ENCODE measurements at regions not wholly inside any gene's neighbourhood (a gene's known extent, or its start where the extent isn't known, plus 50 kb on each side); places are given as distances from the start of the nearest gene placed in this dataset.
A peak's percentile ranks its signal among the peaks of the same experiment; 100 is the strongest.
"Not testable (repeated sequence)": the region's sequence is repeated elsewhere in the genome, so short reads cannot be mapped to it uniquely, and the experiment has no call there.

GRCh38 chr21:6507632-6508031 lies 4013.8 kb upstream of the TPTE start:
- H3K9me3 ChIP-seq (replicated peaks; ENCODE audit: control insufficient read depth, insufficient read depth, low read length); H3K9ac ChIP-seq (ENCODE audit: control insufficient read depth, insufficient read depth, low read length); H2AFZ ChIP-seq (ENCODE audit: control insufficient read depth, low read depth, low read length); H4K20me1 ChIP-seq (ENCODE audit: control insufficient read depth, insufficient read depth); H3K4me1 ChIP-seq (ENCODE audit: control insufficient read depth, insufficient read depth, low read length); H3K27ac ChIP-seq (ENCODE audit: control insufficient read depth, insufficient read depth); SMC1A ChIA-PET (ENCODE audit: uncharacterized antibody, unreplicated experiment); H3K4me3 ChIP-seq; ATAC-seq; DNase-seq (ENCODE audit: low read depth, low spot score); BruUV-seq (replicated peaks); RAD21 ChIA-PET (ENCODE audit: unreplicated experiment); FAIRE-seq; H3K79me2 ChIP-seq (ENCODE audit: control insufficient read depth, insufficient read depth, low read length); H3K36me3 ChIP-seq (ENCODE audit: control insufficient read depth in 2 of 2, insufficient read depth in 2 of 2, low read length in 1 of 2); in situ Hi-C loops (cut with MboI); intact Hi-C loops (cut with micrococcal nuclease; ENCODE audit: unreplicated experiment); CTCF ChIA-PET; H3K27me3 ChIP-seq (replicated peaks in 1 of 2; ENCODE audit: control insufficient read depth in 2 of 2, insufficient read depth in 2 of 2, low read length in 1 of 2); POLR2A ChIA-PET; H3K4me2 ChIP-seq (ENCODE audit: control insufficient read depth, insufficient read depth): not testable (repeated sequence)
- WGBS (ENCODE audit: insufficient coverage, insufficient replicate concordance, low lambda C conversion rate, missing lambda C conversion rate), result no CpG with 5 or more reads among the region's 4 CpGs

- H4K20me1 ChIP-seq (ENCODE audit: control insufficient read depth, insufficient read depth); H3K9me3 ChIP-seq (replicated peaks; ENCODE audit: control insufficient read depth, insufficient read depth, low read length); H3K9ac ChIP-seq (ENCODE audit: control insufficient read depth, insufficient read depth, low read length); POLR2A ChIA-PET; ATAC-seq; H3K4me1 ChIP-seq (ENCODE audit: control insufficient read depth, insufficient read depth, low read length); CTCF ChIA-PET; H2AFZ ChIP-seq (ENCODE audit: control insufficient read depth, low read depth, low read length); DNase-seq (ENCODE audit: low read depth, low spot score); FAIRE-seq; H3K4me2 ChIP-seq (ENCODE audit: control insufficient read depth, insufficient read depth); H3K36me3 ChIP-seq (ENCODE audit: control insufficient read depth in 2 of 2, insufficient read depth in 2 of 2, low read length in 1 of 2); BruUV-seq (replicated peaks); SMC1A ChIA-PET (ENCODE audit: uncharacterized antibody, unreplicated experiment); H3K27me3 ChIP-seq (replicated peaks in 1 of 2; ENCODE audit: control insufficient read depth in 2 of 2, insufficient read depth in 2 of 2, low read length in 1 of 2); H3K27ac ChIP-seq (ENCODE audit: control insufficient read depth, insufficient read depth); RAD21 ChIA-PET (ENCODE audit: unreplicated experiment); H3K4me3 ChIP-seq; H3K79me2 ChIP-seq (ENCODE audit: control insufficient read depth, insufficient read depth, low read length); in situ Hi-C loops (cut with MboI); intact Hi-C loops (cut with micrococcal nuclease; ENCODE audit: unreplicated experiment): not testable (repeated sequence)
- no CpG with 5 or more reads among the region's 7 CpGs for WGBS (ENCODE audit: insufficient coverage, insufficient replicate concordance, low lambda C conversion rate, missing lambda C conversion rate)
These were observed 3999.6 kb upstream of the TPTE start for GRCh38 chr21:6521777-6522176.

- H3K79me2 ChIP-seq (ENCODE audit: control insufficient read depth, insufficient read depth, low read length); H3K9me3 ChIP-seq (replicated peaks; ENCODE audit: control insufficient read depth, insufficient read depth, low read length); H3K4me2 ChIP-seq (ENCODE audit: control insufficient read depth, insufficient read depth); H3K27me3 ChIP-seq (replicated peaks in 1 of 2; ENCODE audit: control insufficient read depth in 2 of 2, insufficient read depth in 2 of 2, low read length in 1 of 2); H3K36me3 ChIP-seq (ENCODE audit: control insufficient read depth in 2 of 2, insufficient read depth in 2 of 2, low read length in 1 of 2); H3K27ac ChIP-seq (ENCODE audit: control insufficient read depth, insufficient read depth); BruUV-seq (replicated peaks); in situ Hi-C loops (cut with MboI); H3K4me3 ChIP-seq; CTCF ChIA-PET; intact Hi-C loops (cut with micrococcal nuclease; ENCODE audit: unreplicated experiment); ATAC-seq; FAIRE-seq; H3K9ac ChIP-seq (ENCODE audit: control insufficient read depth, insufficient read depth, low read length); DNase-seq (ENCODE audit: low read depth, low spot score); POLR2A ChIA-PET; H4K20me1 ChIP-seq (ENCODE audit: control insufficient read depth, insufficient read depth); RAD21 ChIA-PET (ENCODE audit: unreplicated experiment); H2AFZ ChIP-seq (ENCODE audit: control insufficient read depth, low read depth, low read length); SMC1A ChIA-PET (ENCODE audit: uncharacterized antibody, unreplicated experiment); H3K4me1 ChIP-seq (ENCODE audit: control insufficient read depth, insufficient read depth, low read length): not testable (repeated sequence)
- no CpG with 5 or more reads among the region's 10 CpGs for WGBS (ENCODE audit: insufficient coverage, insufficient replicate concordance, low lambda C conversion rate, missing lambda C conversion rate)
These were observed 3995.2 kb upstream of the TPTE start for GRCh38 chr21:6526213-6526612.

- DNase-seq (ENCODE audit: low read depth, low spot score); FAIRE-seq; H3K9me3 ChIP-seq (replicated peaks; ENCODE audit: control insufficient read depth, insufficient read depth, low read length); H3K79me2 ChIP-seq (ENCODE audit: control insufficient read depth, insufficient read depth, low read length); H3K36me3 ChIP-seq (ENCODE audit: control insufficient read depth in 2 of 2, insufficient read depth in 2 of 2, low read length in 1 of 2); SMC1A ChIA-PET (ENCODE audit: uncharacterized antibody, unreplicated experiment); H4K20me1 ChIP-seq (ENCODE audit: control insufficient read depth, insufficient read depth); H3K4me3 ChIP-seq; RAD21 ChIA-PET (ENCODE audit: unreplicated experiment); H3K27me3 ChIP-seq (replicated peaks in 1 of 2; ENCODE audit: control insufficient read depth in 2 of 2, insufficient read depth in 2 of 2, low read length in 1 of 2); intact Hi-C loops (cut with micrococcal nuclease; ENCODE audit: unreplicated experiment); CTCF ChIA-PET; H3K27ac ChIP-seq (ENCODE audit: control insufficient read depth, insufficient read depth); H3K4me2 ChIP-seq (ENCODE audit: control insufficient read depth, insufficient read depth); POLR2A ChIA-PET; H3K9ac ChIP-seq (ENCODE audit: control insufficient read depth, insufficient read depth, low read length); H3K4me1 ChIP-seq (ENCODE audit: control insufficient read depth, insufficient read depth, low read length); H2AFZ ChIP-seq (ENCODE audit: control insufficient read depth, low read depth, low read length); in situ Hi-C loops (cut with MboI): not testable (repeated sequence)
- BruUV-seq (replicated peaks), result TSS peak; percentile 40
- peak; percentile 92 for ATAC-seq
- WGBS (ENCODE audit: insufficient coverage, insufficient replicate concordance, low lambda C conversion rate, missing lambda C conversion rate), result 21% methylated on average over 2 of the region's 8 CpGs
These were observed 3990.7 kb upstream of the TPTE start for GRCh38 chr21:6530655-6531054.

All from GM12878 (cell line).